Posterior vena cava (tissue), 2 donors: ENCODE measurements at regions not wholly inside any gene's neighbourhood (a gene's known extent, or its start where the extent isn't known, plus 50 kb on each side); places are given as distances from the start of the nearest gene placed in this dataset.
"Not testable (repeated sequence)": the region's sequence is repeated elsewhere in the genome, so short reads cannot be mapped to it uniquely, and the experiment has no call there.

Source experiments
- DNase-seq: peaks from one replicate; pipeline ENCODE4 v3.0.0-alpha.2; 2020; ENCODE audit warnings: low spot score
- intact Hi-C, 2 donors: fragments of 100-400 bp; cut with DNase I; formaldehyde crosslinking; loops; one replicate each; pipeline versions ENCODE4 v1.14.1 to v1.14.2; 2022 to 2023
- donor health status: DM: yes; HTN: yes; CAD: no.
- donor health status: DM: yes; HTN: yes; CAD: no.

DNA sequence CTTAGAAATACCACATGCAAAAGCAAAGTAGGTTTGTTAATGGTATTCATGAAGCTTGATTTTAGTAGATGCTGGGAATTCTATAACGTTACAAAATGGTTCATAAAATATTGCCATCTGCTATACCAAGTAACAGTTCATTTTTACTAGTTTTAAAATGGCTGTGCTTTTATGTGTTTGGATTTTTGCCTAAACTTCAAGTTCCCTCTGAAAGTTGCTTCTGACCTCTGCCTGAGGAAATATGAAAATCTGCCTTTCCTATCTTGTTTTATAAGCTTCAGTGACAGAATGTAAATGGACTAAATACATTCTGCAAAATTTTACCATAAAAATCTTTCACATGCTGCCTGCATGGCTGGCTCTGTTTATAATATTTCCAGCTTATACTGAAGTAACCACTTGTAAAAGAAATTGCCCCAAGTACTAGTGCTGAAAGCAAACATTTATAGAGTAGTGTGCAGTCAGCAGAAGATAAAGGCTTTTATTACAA lies 560.7 kb upstream of the ROBO2 start:
- DNase-seq = no peak

GRCh38 chr3:76482510-76482909 lies 557.4 kb upstream of the ROBO2 start:
- intact Hi-C loops = no loop called here

More for the DNA sequence above, 560.7 kb upstream of the ROBO2 start:
- intact Hi-C loops = no loop called here

DNA sequence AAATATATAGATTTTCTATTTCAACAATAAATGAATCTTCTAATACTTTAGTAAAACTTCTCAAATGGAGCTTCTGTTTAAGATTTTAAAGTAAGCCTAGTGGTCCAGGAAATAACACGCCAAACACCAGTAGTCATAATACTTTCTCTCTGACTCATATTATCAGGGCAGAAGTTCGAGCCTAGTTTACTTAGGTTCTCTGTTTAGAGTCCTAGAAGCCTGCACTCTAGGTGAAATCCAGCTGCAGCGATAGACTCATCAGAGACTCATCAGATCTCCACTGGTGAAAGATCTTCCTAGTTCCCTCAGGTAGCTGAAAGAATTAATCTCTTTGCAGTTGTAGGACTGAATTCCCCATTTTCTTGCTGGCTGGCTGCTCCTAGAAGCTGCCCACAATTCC lies 552.5 kb upstream of the ROBO2 start:
- DNase-seq = no peak
- intact Hi-C loops = no loop called here

More at GRCh38 chr3:76482510-76482909, 557.4 kb upstream of the ROBO2 start:
- no peak for DNase-seq

- DNase-seq = no peak
- intact Hi-C loops = no loop called here
These were observed 549.8 kb upstream of the ROBO2 start for GRCh38 chr3:76490064-76490463.

DNA sequence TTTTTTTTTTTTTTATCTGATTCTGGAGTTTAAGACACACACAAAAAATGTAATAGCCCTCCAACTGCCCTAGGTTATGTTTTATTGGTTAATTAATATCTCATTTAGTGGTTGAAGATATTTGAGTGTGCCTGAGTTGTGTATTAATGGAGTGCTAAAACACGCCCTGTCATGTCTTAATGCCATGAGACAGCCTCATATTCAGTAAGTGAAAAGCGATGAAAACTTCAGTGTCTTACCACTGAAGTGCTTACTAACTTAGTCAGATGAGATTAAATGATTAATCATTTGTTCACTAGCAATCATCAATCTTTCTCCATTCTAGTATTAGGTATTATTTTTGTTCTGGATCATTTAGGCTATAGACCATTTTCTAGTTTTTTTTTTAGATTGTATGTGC lies 544.7 kb upstream of the ROBO2 start:
- intact Hi-C loops = no loop called here
- DNase-seq = no peak

- no peak for DNase-seq
- intact Hi-C loops = no loop called here
These were observed 542.3 kb upstream of the ROBO2 start for GRCh38 chr3:76497636-76498035.

DNA sequence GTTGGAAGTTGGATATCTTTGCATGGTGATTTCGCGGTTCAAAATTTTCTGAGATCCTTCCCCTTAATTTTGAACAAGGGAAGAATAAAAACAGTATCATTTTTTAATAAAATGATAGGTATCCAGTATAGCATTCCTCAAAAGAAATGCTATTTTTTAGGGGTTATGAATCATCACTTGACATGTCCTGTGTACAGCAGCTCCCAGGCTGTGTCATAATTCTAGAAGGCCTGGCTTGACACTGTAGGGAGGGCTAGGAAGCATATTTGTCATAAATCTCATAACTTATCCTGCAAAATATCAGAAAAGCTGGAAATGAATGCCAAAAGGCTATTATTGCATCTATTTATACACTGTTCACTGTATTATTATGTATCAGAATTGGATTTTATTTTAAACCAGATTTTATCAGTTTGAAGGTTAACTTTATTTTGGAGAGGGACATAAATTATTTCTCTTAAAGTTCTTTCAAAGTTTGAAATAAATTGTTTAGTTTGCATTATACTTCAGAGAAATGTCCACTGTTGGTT lies 539.1 kb upstream of the ROBO2 start:
- intact Hi-C loops = no loop called here
- no peak for DNase-seq

DNA sequence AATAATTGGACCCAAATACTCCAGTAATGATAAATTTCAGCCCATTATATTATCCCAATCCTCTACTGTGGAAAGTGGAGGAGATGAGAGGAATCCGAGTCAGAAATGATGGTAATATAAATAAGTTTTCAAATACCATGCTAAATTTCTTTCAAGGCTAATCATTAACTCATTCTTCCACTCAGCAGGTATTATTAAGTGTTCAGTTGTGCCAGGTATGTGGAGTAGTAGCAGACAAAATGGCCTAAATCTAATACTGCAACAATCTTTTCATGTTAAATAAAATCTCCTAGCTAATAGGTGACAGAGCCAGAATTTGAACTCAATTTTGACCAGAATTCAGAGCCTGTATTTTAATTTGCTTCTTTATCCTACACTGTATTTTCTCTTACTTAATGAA lies 538.6 kb upstream of the ROBO2 start:
- intact Hi-C loops = no loop called here
- DNase-seq = no peak

GRCh38 chr3:76502076-76502475 lies 537.8 kb upstream of the ROBO2 start:
- DNase-seq = no peak
- intact Hi-C loops = no loop called here

DNA sequence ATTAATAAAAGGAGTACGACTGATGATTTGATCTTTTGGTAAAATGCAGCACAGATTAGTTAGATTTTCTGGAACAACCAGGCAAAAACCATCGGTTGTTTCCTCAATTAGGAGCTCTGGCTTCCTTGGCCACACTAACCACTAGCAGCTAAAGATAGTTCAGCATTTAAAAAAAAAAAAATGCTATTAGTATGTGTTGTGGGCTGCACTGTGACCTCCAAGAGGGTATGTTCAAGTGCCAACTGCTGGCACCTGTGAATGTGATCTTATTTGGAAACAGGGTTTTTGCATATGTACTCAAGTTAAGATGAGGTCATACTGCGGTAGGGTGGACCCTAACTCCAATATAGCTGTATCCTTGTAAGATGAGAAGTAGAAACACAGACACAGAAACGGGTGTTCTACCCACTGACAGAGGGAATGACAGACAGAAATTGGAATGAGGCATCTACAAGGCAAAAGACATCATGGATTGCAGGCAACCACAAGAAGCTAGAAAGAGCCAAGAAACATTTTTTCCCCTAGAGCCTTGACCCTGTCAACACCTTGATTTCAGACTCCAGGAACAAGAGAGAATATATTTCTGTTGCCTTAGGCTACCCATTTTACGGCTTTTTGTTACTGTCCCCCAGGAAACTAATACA lies 534.6 kb upstream of the ROBO2 start:
- no peak for DNase-seq
- intact Hi-C loops = no loop called here

DNA sequence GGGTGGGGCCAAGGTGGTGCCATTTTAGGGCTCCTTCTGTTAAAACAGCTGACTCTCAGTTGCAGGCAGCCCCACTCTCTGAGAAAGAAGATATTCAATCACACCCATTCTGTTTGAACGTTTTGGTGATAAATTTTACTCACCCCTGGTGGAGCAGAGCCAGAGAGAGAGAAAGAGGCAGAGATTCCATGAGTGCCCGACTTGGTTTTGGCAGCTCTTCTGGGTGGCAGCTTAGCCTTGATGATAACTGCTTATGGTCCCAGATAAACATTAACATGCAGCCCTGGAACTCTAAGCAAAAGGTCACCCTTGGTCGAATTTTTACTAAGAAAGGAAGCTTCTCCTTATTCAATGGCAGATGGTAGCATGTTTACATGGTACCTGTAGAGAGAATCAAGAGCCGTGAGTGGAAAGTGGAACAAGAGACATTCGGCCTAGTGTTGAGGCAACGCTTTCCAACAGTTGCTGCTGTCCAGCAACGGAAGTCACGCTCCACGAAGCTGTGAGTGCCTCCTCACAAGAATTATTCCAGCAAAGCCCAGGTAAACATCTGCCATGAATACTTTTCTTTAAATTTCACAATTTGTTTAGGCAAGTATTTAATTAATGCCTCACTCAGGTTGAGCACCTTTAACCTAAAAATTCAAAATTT lies 530.6 kb upstream of the ROBO2 start:
- intact Hi-C loops = no loop called here
- no peak for DNase-seq

DNA sequence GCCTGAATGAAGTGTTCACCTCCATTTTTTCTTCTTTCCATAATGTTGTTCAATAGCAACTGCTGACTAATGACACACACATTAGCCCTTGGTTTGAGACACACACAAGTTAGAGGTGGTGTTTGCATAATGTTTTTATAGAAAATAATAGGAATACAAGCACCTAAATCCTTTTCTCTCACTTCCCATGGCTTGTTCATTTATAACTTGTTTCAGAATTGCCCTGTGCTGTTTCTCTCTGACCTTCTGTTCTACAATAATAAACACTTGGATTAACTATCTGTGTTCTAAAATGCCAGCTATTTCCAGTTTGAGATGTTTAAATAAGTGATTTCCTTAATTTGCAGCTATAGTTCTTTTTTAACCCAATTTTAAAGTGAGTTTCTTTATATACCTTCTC lies 525.1 kb upstream of the ROBO2 start:
- intact Hi-C loops = no loop called here

DNA sequence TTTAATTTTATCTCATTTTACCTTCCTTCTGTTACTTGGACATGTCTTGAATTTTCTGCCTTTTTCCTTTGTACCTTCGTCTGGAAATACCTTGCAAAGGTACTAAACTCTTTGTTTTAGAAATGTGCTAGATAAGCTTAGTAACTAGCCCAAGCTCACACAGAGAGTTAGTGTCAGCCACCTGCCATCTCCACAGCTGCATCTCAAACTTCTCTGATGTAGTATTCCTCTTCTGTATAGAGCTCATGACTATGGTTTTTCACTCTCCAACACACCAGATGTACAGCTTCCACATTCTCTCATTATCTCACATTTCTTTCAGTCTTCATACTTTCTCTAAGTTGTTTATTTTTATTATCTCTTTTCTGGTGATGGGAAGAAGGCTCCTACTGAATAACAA lies 516.6 kb upstream of the ROBO2 start:
- DNase-seq = no peak
- intact Hi-C loops = no loop called here

More for the DNA sequence above, 525.1 kb upstream of the ROBO2 start:
- DNase-seq = no peak

DNA sequence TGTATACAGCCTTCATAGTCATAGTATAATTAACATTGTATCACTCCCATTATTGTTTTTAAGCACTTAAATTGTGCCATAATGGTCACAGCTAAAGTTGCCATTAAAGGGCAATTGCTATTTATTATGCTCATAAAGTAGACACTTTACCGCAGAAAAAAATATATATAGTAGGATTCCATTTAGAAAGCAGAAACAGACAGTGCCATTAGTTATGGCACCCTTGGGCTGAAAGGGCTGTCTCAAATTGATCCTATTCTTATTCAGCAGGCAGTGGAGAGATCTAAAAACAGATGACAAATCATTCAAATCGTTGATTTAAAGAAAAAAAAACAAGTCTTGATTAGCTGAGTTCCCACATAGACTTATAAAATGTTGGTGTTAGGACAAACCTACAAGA lies 514.2 kb upstream of the ROBO2 start:
- no peak for DNase-seq
- intact Hi-C loops = no loop called here

- DNase-seq = no peak
These were observed 512.1 kb upstream of the ROBO2 start for GRCh38 chr3:76527773-76528172.

GRCh38 chr3:76532158-76532822 lies 507.6 kb upstream of the ROBO2 start:
- DNase-seq = no peak
- intact Hi-C loops = no loop called here

More at GRCh38 chr3:76527773-76528172, 512.1 kb upstream of the ROBO2 start:
- intact Hi-C loops = no loop called here

DNA sequence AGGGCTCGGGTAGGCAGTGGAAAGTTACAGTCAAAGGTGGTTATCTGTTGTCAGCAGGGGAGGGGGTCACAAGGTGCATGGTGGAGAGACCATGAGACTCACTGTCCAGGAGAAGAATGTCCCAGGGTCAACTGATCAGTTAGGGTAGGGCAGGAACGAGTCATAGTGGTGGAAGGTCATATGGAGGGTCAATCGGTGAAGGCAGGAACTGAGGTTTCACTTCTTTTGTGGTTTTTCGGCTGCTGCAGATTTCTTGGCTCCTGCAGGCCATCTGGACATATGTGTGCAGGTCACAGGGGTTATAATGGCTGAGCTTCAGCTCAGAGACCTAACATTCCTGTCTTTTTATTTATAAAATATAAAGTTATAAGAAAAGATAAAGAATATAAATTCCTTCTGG lies 506.2 kb upstream of the ROBO2 start:
- intact Hi-C loops = not testable (repeated sequence)

DNA sequence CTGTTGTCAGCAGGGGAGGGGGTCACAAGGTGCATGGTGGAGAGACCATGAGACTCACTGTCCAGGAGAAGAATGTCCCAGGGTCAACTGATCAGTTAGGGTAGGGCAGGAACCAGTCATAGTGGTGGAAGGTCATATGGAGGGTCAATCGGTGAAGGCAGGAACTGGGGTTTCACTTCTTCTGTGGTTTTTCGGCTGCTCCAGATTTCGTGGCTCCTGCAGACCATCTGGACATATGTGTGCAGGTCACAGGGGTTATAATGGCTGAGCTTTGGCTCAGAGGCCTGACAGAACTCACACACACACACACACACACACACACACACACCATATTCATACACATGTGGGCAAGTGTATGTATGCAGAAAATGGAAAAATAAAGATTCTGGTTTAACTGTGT lies 502.0 kb upstream of the ROBO2 start:
- intact Hi-C loops, DNase-seq: not testable (repeated sequence)

More for the DNA sequence above, 506.2 kb upstream of the ROBO2 start:
- not testable (repeated sequence) for DNase-seq

DNA sequence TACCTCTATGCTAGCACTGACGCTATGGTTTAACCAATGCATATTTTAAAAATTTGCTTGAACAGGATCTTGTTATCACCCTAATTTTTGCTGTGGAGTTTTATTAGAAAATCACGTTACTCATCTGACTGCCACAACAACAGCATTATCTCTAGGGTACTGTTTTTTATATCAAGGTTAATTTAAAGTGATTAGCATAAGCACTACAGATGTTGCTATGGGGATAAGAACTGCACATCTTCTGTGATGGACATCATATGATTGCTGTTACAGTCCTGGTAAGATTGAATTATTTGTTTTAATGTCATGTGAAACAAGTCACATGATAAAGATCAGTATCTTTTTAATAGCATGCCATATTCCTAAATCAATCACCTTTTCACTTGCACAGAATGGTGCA lies 492.2 kb upstream of the ROBO2 start:
- intact Hi-C loops = no loop called here
- no peak for DNase-seq

GRCh38 chr3:76550522-76551201 lies 489.2 kb upstream of the ROBO2 start:
- intact Hi-C loops = no loop called here
- peak; percentile 54 for DNase-seq
